ENCODE measurements at regions not wholly inside any gene's neighbourhood (a gene's known extent, or its start where the extent isn't known, plus 50 kb on each side); places are given as distances from the start of the nearest gene placed in this dataset.
"Not testable (repeated sequence)": the region's sequence is repeated elsewhere in the genome, so short reads cannot be mapped to it uniquely, and the experiment has no call there.

GRCh38 chr14:23694949-23695663 is 58.9 kb downstream of the DHRS2 start:
- peak; percentile 61 for DNase-seq (ENCODE audit: low spot score)

- DNase-seq (ENCODE audit: low spot score): no peak
These were observed 59.5 kb downstream of the DHRS2 start for GRCh38 chr14:23695664-23695999.

GRCh38 chr14:23696701-23697239 is 60.6 kb downstream of the DHRS2 start:
- DNase-seq (ENCODE audit: low spot score): no peak

DNA sequence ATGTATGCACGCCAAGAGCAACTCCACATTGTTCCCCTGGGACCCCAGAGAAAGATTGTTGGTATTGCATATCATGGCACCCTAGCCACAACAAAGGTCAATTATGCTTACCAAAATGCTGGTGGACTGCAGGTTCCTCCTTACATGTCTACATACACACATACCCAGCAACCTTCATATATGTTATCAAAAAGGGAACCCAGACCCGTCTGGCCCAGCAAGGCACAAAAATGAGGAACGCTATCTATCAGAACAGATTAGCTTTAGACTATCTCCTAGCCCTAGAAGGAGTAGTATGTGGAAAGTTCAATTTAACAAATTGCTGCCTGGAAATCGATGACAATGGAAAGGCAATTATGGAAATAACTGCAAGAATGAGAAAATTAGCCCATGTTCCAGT is 61.5 kb downstream of the DHRS2 start:
- no peak for DNase-seq (ENCODE audit: low spot score)

- no peak for DNase-seq (ENCODE audit: low spot score)
These were observed 66.7 kb downstream of the DHRS2 start for GRCh38 chr14:23702656-23703426.

- DNase-seq (ENCODE audit: low spot score): no peak
These were observed 68.7 kb downstream of the DHRS2 start for GRCh38 chr14:23704890-23705289.

DNA sequence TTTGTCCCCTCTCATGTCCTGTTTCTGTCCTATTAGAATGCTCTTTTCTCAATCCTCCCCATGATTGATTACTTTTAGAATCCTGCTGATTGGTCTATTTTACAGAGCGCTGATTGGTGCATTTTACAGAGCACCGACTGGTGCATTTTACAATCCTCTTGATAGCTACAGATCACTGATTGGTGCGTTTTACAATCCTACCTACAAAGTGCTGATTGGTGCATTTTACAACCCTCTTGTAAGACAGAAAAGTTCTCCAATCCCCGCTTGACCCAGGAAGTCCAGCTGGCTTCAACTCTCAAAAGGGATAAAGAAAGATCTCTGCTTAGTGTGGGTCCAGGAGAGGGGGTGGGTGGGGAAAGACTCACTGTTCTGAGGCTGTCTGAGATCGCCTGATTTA is 71.3 kb downstream of the DHRS2 start:
- DNase-seq (ENCODE audit: low spot score): no peak

GRCh38 chr14:23708343-23708742 is 72.2 kb downstream of the DHRS2 start:
- no peak for DNase-seq (ENCODE audit: low spot score)

GRCh38 chr14:23709923-23710322 is 73.8 kb downstream of the DHRS2 start:
- DNase-seq (ENCODE audit: low spot score): no peak

- no peak for DNase-seq (ENCODE audit: low spot score)
These were observed 76.1 kb downstream of the DHRS2 start for GRCh38 chr14:23712287-23712686.

DNA sequence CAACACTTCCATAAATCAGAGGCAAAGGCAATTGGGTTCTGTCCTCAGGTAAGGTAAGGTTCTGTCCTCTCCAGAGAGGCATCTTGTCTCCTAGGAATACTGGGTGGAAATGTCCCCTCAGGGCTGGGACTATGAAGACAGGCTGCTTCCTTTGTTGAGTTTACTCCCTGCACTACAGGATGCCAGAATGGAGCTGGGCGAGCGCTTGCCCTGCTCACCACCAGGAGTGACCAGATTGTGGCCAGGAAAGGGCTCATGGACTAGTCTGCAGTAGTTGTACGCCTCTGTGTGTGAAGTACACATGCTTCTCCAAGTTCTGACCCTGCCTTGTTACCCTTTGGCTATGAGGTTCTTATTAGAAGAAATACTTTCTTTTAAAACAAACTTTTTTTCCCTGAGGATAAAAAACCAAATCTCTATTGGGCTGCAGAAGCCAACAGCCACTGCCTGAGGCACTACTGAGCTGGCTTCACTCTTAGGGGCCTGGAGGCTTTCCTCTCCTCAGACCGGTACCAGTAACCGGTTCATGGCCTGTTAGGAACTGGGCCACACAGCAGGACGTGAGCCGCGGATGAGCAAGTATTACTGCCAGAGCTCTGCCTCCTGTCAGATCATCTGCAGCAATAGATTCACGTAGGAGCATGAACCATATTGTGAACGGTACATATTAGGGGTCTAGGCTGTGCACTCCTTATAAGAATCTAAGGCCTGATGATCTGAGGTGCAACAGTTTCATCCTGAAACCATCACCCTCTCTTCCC is 83.2 kb downstream of the DHRS2 start:
- DNase-seq (ENCODE audit: low spot score): no peak

DNA sequence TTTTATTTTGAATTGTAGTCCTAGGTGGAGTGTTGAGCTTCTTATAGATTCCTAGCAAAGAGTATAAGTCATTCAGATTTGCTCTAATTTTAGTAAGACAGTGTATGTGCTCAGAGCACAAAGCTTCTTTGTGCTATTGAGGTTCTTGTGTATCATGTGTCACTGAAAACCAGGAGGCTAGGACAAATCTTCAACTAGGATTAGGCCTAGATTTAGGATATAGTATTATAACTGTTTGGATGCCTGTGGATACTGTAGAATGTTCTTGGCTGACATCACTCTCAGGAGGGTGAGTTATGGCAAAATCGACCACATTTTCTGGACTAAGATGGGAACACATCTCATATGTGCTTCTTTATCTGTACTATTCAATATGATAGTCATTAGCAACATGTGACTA is 86.5 kb downstream of the DHRS2 start:
- DNase-seq (ENCODE audit: low spot score): no peak

- no peak for DNase-seq (ENCODE audit: low spot score)
These were observed 87.7 kb downstream of the DHRS2 start for GRCh38 chr14:23723911-23724310.

DNA sequence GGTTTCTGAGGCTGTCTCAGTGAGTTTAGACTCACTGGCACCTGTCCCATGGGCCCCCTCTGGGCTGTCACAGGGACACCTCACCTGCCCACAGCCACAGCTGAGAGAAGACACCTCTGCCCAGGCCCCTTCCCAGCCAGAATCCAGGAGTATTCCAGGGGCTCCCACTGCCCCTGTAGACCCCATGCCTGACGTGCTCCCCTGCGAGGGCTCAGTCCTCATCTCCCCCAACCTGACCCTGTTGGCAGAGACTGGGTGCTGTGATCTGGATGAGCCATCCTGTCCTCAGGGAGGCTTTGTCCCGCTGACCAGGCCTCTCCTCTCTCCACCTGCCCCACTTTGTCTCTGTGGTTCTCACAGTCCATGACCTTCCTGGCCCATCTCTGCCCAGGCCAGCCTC is 89.4 kb downstream of the DHRS2 start:
- no peak for DNase-seq (ENCODE audit: low spot score)

DNA sequence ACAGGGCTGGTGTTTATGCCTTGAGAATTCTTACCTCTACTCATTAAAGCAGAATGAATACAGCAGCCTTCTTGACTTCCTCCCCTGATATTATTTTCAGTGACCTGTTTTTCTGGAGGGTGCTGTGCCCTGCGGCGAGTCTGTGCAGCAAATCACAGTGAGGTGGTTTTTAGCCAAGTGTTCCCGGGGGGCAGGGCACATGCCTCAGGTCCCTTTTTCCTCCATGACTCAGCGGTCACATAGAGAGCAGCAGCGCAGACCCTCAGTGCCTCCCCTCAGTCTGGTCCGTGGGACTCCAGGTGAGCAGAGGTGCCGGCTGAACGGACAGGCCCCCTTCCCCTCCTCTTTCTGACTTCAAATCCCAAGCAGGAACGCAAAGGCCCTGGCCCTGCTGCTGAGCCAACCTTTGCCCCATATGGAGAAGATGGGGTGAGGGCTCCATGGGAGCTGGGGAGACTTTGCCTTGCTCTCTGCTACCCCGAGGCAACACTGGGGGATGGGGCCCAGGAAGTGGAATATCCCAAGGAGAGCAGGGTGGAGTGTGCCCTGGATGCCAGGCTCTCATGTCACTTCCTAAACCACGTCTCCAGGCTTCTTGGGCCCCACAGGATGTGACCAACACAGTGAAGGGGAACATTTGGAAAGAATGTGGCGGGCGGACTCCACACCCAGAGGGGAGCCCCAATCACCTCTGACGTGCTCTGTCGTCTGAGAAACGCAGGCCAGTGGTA is 90.0 kb downstream of the DHRS2 start:
- DNase-seq (ENCODE audit: low spot score): no peak

DNA sequence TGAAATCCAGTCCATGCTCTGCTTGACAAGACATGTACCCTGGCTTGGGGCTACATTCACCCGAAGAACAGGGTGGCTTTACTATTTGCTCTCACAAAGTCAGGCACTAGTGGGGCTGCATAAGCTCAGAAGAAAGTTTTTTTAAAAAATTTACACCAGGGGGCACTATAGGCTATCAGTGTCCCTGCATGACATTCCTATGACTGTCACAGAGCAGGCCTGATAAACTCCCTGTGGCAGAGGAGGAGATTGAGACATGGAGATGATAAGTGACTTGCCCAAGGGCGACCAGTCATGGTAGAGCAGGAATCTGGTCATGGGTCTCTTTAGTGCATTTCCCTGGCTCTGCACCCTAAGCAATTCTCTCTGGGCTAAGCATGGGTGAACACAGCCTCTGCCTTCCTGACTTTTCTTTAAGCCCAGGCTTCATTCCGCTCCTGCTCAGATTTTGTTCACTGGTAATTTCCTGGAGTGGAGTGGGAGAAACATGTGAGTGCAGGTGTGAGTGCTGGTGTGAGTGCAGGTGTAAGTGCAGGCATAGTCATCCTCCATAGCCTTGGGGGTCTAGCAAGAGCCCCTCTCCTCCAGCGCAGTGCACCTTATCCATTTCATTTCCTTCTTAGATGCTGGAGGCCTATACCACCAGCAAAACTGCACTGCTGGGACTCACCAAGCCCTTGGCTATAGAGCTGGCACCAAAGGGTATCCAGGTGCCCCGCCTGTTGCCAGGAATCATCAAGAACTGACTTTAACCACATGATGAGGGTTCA is 91.6 kb downstream of the DHRS2 start:
- peak; percentile 48 for DNase-seq (ENCODE audit: low spot score)

- DNase-seq (ENCODE audit: low spot score): no peak
These were observed 92.6 kb downstream of the DHRS2 start for GRCh38 chr14:23728791-23729190.

GRCh38 chr14:23729720-23730387 is 93.7 kb downstream of the DHRS2 start:
- DNase-seq (ENCODE audit: low spot score): no peak

- no peak for DNase-seq (ENCODE audit: low spot score)
These were observed 99.2 kb downstream of the DHRS2 start for GRCh38 chr14:23735394-23735793.

- not testable (repeated sequence) for DNase-seq (ENCODE audit: low spot score)
These were observed 108.2 kb downstream of the DHRS2 start for GRCh38 chr14:23744368-23744767.

DNA sequence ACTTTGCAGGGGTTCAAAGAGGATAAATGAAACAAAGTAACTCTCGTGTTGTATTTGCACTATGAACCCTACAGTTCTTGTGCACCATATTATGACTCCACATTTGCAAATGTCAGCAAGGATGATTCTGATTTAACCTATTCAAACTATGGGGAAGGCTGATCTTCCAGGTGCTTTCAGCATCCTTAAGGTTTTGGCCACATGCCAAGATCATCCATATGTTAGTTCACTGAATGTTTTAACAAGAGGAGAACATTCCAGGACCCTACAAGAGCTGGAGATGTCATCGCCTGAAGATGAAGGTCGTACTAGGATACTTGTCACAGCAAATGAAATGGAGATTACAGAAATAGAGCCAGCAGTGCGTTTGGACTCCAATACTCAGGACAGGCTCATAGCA is 114.2 kb downstream of the DHRS2 start:
- DNase-seq (ENCODE audit: low spot score): no peak
